GM10266 (cell line): ENCODE measurements at regions not wholly inside any gene's neighbourhood (a gene's known extent, or its start where the extent isn't known, plus 50 kb on each side); places are given as distances from the start of the nearest gene placed in this dataset.

Source experiments
- DNase-seq: peaks from one replicate; pipeline ENCODE4 v3.0.0; 2012; ENCODE audit errors: extremely low spot score
- CTCF ChIP-seq: IDR thresholded peaks from 2 replicates; pipeline ENCODE4 v1.5.1; 2012; ENCODE audit warnings: mild to moderate bottlenecking, low read depth; ENCODE audit not compliant: control insufficient read depth, insufficient read depth; ENCODE audit errors: missing control alignments

- TF ChIP-seq CTCF = no peak
- DNase-seq = no peak
These were observed 328.0 kb upstream of the TMTC1 start for GRCh38 chr12:30111719-30112118.

GRCh38 chr12:30110958-30111586 lies 327.3 kb upstream of the TMTC1 start:
- DNase-seq = no peak
- no peak for TF ChIP-seq CTCF

GRCh38 chr12:30110498-30110897 lies 326.8 kb upstream of the TMTC1 start:
- no peak for TF ChIP-seq CTCF
- no peak for DNase-seq

- TF ChIP-seq CTCF = no peak
- DNase-seq = no peak
These were observed 324.9 kb upstream of the TMTC1 start for GRCh38 chr12:30108666-30109065.

- DNase-seq = no peak
- TF ChIP-seq CTCF = no peak
These were observed 322.6 kb upstream of the TMTC1 start for GRCh38 chr12:30106204-30106965.

- no peak for DNase-seq
- TF ChIP-seq CTCF = no peak
These were observed 321.8 kb upstream of the TMTC1 start for GRCh38 chr12:30105505-30105904.

GRCh38 chr12:30104971-30105370 lies 321.2 kb upstream of the TMTC1 start:
- TF ChIP-seq CTCF = no peak
- DNase-seq = no peak
